SJSA1 (cell line): ENCODE measurements at regions not wholly inside any gene's neighbourhood (a gene's known extent, or its start where the extent isn't known, plus 50 kb on each side); places are given as distances from the start of the nearest gene placed in this dataset.

Experiments
- DNase-seq, 2 experiments: peaks; one replicate each; pipeline ENCODE4 v3.0.0-alpha.2; 2015 to 2020; ENCODE audit warnings: low spot score in 2 of 2, low read depth in 1 of 2
- H3K27ac ChIP-seq: fragments of 250-450 bp; sonication (Bioruptor Pico); 2 replicates; pipeline ENCODE4 v1.5.1; 2020; ENCODE audit warnings: mild to moderate bottlenecking, moderate library complexity
- H3K27me3 ChIP-seq: fragments of 250-450 bp; sonication (Bioruptor Pico); replicated peaks from 2 replicates; pipeline ENCODE4 v1.5.1; 2020; ENCODE audit warnings: mild to moderate bottlenecking, moderate library complexity
- H3K36me3 ChIP-seq: fragments of 250-450 bp; sonication (Bioruptor Pico); 2 replicates; pipeline ENCODE4 v1.5.1; 2020; ENCODE audit warnings: mild to moderate bottlenecking
- H3K4me1 ChIP-seq: fragments of 250-450 bp; sonication (Bioruptor Pico); replicated peaks from 2 replicates; pipeline ENCODE4 v1.6.1; 2021; ENCODE audit warnings: mild to moderate bottlenecking
- H3K4me3 ChIP-seq: fragments of 250-450 bp; sonication (Bioruptor Pico); 2 replicates; pipeline ENCODE4 v1.5.1; 2020; ENCODE audit warnings: mild to moderate bottlenecking
- H3K9me3 ChIP-seq: fragments of 250-450 bp; sonication (Bioruptor Pico); replicated peaks from 2 replicates; pipeline ENCODE4 v1.5.1; 2020; ENCODE audit warnings: mild to moderate bottlenecking

DNA sequence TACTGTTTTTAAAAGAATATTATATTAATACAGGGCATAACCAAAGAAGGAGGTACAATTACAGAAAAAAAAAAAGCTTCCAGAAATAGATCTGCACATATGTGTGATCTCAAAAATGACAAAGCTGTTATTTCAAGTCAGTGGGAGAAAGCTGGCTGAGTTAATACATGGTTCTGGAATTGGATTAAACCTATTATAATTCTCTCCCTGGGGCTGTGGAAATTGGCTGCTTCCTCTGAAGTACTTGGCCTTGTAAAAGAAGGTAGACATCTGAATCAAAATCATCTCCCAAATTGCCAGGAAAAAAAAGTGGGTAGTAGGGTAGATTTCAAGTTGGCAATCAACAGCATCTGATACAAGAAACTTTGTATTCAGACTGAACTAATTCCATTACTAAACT lies 723.9 kb upstream of the ALCAM start:
- H3K9me3 ChIP-seq = no peaks in the 10 kb centered on the region
- H3K4me3 ChIP-seq = no peak overlapping the region
- H3K27me3 ChIP-seq = no peaks in the 10 kb centered on the region
- H3K36me3 ChIP-seq = no peaks in the 10 kb centered on the region
- H3K27ac ChIP-seq = no peak overlapping the region
- H3K4me1 ChIP-seq = no peaks in the 10 kb centered on the region
- no peak for DNase-seq

DNA sequence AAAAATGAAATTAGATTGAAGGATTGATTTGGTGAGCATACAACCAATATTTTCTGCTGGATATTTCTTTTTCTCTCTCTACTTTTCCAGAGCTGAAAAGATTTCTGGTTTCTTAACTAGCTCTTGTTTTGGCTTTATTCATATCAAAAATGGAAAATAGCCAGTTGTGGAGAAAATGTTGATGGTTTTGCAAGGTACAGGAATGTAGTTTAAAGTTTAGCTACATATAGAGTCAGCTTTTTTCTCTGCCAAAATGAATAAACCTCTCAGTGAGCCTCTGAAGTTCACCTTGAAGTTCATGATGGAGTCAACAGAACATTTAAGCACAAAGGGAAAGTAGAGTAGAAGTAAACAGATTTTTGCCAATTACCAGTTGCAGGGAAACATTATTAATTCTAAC lies 720.5 kb upstream of the ALCAM start:
- H3K4me3 ChIP-seq = no peak overlapping the region
- no peak for DNase-seq
- H3K27me3 ChIP-seq = no peaks in the 10 kb centered on the region
- H3K4me1 ChIP-seq = no peaks in the 10 kb centered on the region
- no peak overlapping the region for H3K27ac ChIP-seq
- no peaks in the 10 kb centered on the region for H3K9me3 ChIP-seq
- H3K36me3 ChIP-seq = no peaks in the 10 kb centered on the region

- no peak overlapping the region for H3K27ac ChIP-seq
- DNase-seq = no peak
- H3K9me3 ChIP-seq = no peaks in the 10 kb centered on the region
- H3K4me1 ChIP-seq = no peaks in the 10 kb centered on the region
- no peaks in the 10 kb centered on the region for H3K27me3 ChIP-seq
- H3K36me3 ChIP-seq = no peaks in the 10 kb centered on the region
- H3K4me3 ChIP-seq = no peak overlapping the region
Measured at GRCh38 chr3:104648823-104649222, 717.9 kb upstream of the ALCAM start.

GRCh38 chr3:104669083-104669482 lies 697.6 kb upstream of the ALCAM start:
- H3K36me3 ChIP-seq = no peaks in the 10 kb centered on the region
- H3K4me1 ChIP-seq = no peaks in the 10 kb centered on the region
- no peaks in the 10 kb centered on the region for H3K27me3 ChIP-seq
- DNase-seq = no peak
- H3K27ac ChIP-seq = no peak overlapping the region
- H3K4me3 ChIP-seq = no peak overlapping the region
- no peaks in the 10 kb centered on the region for H3K9me3 ChIP-seq

DNA sequence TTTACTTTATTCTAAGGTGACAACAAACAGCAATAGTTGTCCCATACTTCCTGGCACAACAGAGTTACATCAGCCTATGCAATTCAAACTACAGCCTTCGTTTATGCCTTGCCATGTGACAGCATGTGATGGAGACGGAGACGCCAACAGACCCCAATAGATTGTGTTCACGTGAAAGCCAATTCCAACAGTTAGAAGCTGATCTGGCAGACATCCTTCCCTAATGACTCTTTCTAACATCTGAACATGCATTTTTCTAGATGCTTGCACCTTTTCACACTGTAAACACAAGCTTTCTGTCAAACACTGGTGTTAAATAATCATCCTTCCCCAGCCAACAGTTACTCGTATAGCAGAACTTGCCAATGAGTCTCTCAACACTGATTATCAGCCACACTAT lies 694.4 kb upstream of the ALCAM start:
- no peak overlapping the region for H3K4me3 ChIP-seq
- no peak for DNase-seq
- H3K9me3 ChIP-seq = peaks cover 6% of the 10 kb centered on the region
- H3K27ac ChIP-seq = no peak overlapping the region
- H3K36me3 ChIP-seq = no peaks in the 10 kb centered on the region
- H3K4me1 ChIP-seq = no peaks in the 10 kb centered on the region
- H3K27me3 ChIP-seq = no peaks in the 10 kb centered on the region

DNA sequence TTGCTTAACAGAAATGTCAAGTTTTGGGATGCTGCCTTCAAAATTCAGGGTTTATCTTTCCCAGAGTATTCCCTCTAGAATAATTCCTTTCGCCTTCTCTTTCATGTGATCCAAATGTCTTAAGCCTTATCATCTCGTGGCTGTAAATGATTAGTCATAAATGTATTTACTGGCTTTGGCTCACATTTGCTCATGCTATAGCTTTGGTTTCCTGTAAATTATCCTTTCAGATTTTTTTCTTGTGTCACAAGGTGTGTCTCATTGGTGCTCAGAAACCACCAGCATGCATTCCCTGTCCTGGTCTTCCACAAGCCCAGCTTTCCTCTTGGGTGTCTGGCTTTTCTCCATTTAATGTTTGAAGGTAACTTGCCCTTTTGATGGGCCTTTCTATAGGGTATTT lies 692.7 kb upstream of the ALCAM start:
- H3K27me3 ChIP-seq = no peaks in the 10 kb centered on the region
- no peak overlapping the region for H3K4me3 ChIP-seq
- no peak for DNase-seq
- H3K9me3 ChIP-seq = peaks cover 6% of the 10 kb centered on the region
- H3K4me1 ChIP-seq = no peaks in the 10 kb centered on the region
- H3K36me3 ChIP-seq = no peaks in the 10 kb centered on the region
- no peak overlapping the region for H3K27ac ChIP-seq

- peak in 1 of 2 experiments; percentile 2 for DNase-seq
- Histone ChIP-seq H3K27ac (no peak overlapping the region), H3K4me3 (no peak overlapping the region), H3K9me3 (peaks cover 6% of the 10 kb centered on the region), H3K36me3 (no peaks in the 10 kb centered on the region), H3K27me3 (no peaks in the 10 kb centered on the region), H3K4me1 (no peaks in the 10 kb centered on the region)
Measured at GRCh38 chr3:104676241-104676640, 690.5 kb upstream of the ALCAM start.

GRCh38 chr3:104677932-104678331 lies 688.8 kb upstream of the ALCAM start:
- H3K4me1 ChIP-seq = no peaks in the 10 kb centered on the region
- no peak for DNase-seq
- no peaks in the 10 kb centered on the region for H3K27me3 ChIP-seq
- H3K4me3 ChIP-seq = no peak overlapping the region
- H3K36me3 ChIP-seq = no peaks in the 10 kb centered on the region
- no peak overlapping the region for H3K27ac ChIP-seq
- peaks cover 6% of the 10 kb centered on the region for H3K9me3 ChIP-seq

- no peaks in the 10 kb centered on the region for H3K9me3 ChIP-seq
- H3K4me1 ChIP-seq = no peaks in the 10 kb centered on the region
- no peak overlapping the region for H3K27ac ChIP-seq
- H3K36me3 ChIP-seq = no peaks in the 10 kb centered on the region
- H3K27me3 ChIP-seq = no peaks in the 10 kb centered on the region
- H3K4me3 ChIP-seq = no peak overlapping the region
- no peak for DNase-seq
Measured at GRCh38 chr3:104685492-104685891, 681.2 kb upstream of the ALCAM start.

DNA sequence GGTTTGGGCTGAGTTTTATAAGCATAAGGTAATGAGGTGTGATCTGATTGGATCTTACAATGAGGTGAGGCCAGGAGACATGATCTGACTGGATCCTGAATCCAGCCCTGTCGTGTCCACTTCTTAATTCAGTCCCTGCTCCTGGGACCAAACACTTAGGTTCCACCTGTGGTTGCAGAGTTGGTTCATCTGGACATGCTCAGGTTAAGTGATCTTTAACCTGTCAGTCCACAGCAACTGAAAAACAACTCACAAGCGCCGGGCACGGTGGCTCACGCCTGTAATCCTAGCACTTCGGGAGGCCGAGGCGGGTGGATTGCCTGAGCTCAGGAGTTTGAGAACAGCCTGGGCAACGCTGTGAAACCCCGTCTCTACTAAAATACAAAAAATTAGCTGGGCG lies 679.3 kb upstream of the ALCAM start:
- DNase-seq = no peak
- H3K9me3 ChIP-seq = no peaks in the 10 kb centered on the region
- H3K27ac ChIP-seq = no peak overlapping the region
- H3K27me3 ChIP-seq = no peaks in the 10 kb centered on the region
- H3K36me3 ChIP-seq = no peaks in the 10 kb centered on the region
- H3K4me1 ChIP-seq = no peaks in the 10 kb centered on the region
- H3K4me3 ChIP-seq = no peak overlapping the region

- Histone ChIP-seq H3K4me1 (no peaks in the 10 kb centered on the region), H3K4me3 (no peak overlapping the region), H3K36me3 (no peaks in the 10 kb centered on the region), H3K27ac (no peak overlapping the region), H3K9me3 (no peaks in the 10 kb centered on the region), H3K27me3 (no peaks in the 10 kb centered on the region)
- no peak for DNase-seq
Measured at GRCh38 chr3:104696470-104696869, 670.2 kb upstream of the ALCAM start.

- H3K4me3 ChIP-seq = no peak overlapping the region
- no peaks in the 10 kb centered on the region for H3K9me3 ChIP-seq
- DNase-seq = no peak
- no peaks in the 10 kb centered on the region for H3K36me3 ChIP-seq
- H3K27ac ChIP-seq = no peak overlapping the region
- no peaks in the 10 kb centered on the region for H3K4me1 ChIP-seq
- H3K27me3 ChIP-seq = no peaks in the 10 kb centered on the region
Measured at GRCh38 chr3:104711406-104711805, 655.3 kb upstream of the ALCAM start.

GRCh38 chr3:104715972-104716371 lies 650.7 kb upstream of the ALCAM start:
- Histone ChIP-seq H3K36me3 (no peaks in the 10 kb centered on the region), H3K27ac (no peak overlapping the region), H3K9me3 (no peaks in the 10 kb centered on the region), H3K4me1 (no peaks in the 10 kb centered on the region), H3K27me3 (no peaks in the 10 kb centered on the region), H3K4me3 (no peak overlapping the region)
- DNase-seq = no peak

- DNase-seq = no peak
- no peak overlapping the region for H3K4me3 ChIP-seq
Measured at GRCh38 chr3:104717828-104718196, 648.9 kb upstream of the ALCAM start.

DNA sequence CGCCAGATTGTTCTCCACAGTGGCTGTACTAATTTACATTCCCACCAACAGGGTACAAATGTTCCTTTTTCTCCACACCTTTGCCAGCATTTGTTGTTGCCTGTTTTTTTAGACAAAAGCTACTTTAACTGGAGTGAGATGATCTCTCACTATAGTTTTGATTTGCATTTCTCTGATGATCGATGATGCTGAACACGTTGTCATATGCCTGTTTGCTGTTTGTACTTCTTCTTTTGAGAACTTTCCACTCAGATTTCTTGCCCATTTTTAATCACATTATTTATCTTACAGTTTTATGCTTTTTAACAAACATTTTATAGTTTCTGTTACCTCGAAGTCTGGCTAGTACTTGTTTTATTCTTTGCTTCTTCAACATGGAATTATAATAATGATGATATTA lies 643.7 kb upstream of the ALCAM start:
- no peak overlapping the region for H3K27ac ChIP-seq
- H3K4me1 ChIP-seq = no peaks in the 10 kb centered on the region
- no peaks in the 10 kb centered on the region for H3K27me3 ChIP-seq
- H3K4me3 ChIP-seq = no peak overlapping the region
- DNase-seq = no peak
- no peaks in the 10 kb centered on the region for H3K36me3 ChIP-seq
- no peaks in the 10 kb centered on the region for H3K9me3 ChIP-seq

More at GRCh38 chr3:104717828-104718196, 648.9 kb upstream of the ALCAM start:
- Histone ChIP-seq H3K4me1 (no peaks in the 10 kb centered on the region), H3K9me3 (no peaks in the 10 kb centered on the region), H3K36me3 (no peaks in the 10 kb centered on the region), H3K27ac (no peak overlapping the region), H3K27me3 (no peaks in the 10 kb centered on the region)
